Sigmoid colon (tissue), 6 donors: ENCODE measurements at regions not wholly inside any gene's neighbourhood (a gene's known extent, or its start where the extent isn't known, plus 50 kb on each side); places are given as distances from the start of the nearest gene placed in this dataset.

Experiments used
- DNase-seq: peaks from one replicate; pipeline ENCODE4 v3.0.0-alpha.2; 2019
- H3K27ac ChIP-seq, 4 donors: fragments of 200-600 bp; sonication (generic); one replicate each; pipeline ENCODE4 v1.5.1; 2016 to 2019; ENCODE audit warnings: mild to moderate bottlenecking in 1 of 4
- H3K27me3 ChIP-seq, 3 donors: fragments of 200-600 bp; sonication (generic); one replicate each; pipeline ENCODE4 v1.5.1; 2019; ENCODE audit warnings: mild to moderate bottlenecking in 1 of 3
- H3K36me3 ChIP-seq, 4 donors: fragments of 200-600 bp; sonication (generic); one replicate each; pipeline ENCODE4 v1.5.1; 2016 to 2019
- H3K4me1 ChIP-seq, 4 donors: fragments of 200-600 bp; sonication (generic); one replicate each; pipeline ENCODE4 v1.5.1; 2017 to 2019
- H3K4me3 ChIP-seq, 4 donors: fragments of 200-600 bp; sonication (generic); one replicate each; pipeline ENCODE4 v1.5.1; 2017 to 2019; ENCODE audit warnings: mild to moderate bottlenecking in 2 of 4, moderate library complexity in 1 of 4
- H3K9me3 ChIP-seq, 4 donors: fragments of 200-600 bp in 3 of 4; sonication (generic) in 3 of 4; one replicate each; pipeline versions ENCODE4 v1.5.1 to v1.6.1; 2013 to 2019
- EP300 ChIP-seq, 4 donors: sonication (generic); formaldehyde crosslinking; IDR thresholded peaks; one replicate each; pipeline ENCODE4 v1.6.1; 2017; ENCODE audit warnings: antibody characterized with exemption in 4 of 4
- POLR2A ChIP-seq, 2 donors: fragments of 450-650 bp; IDR thresholded peaks; one replicate each; pipeline ENCODE4 v1.6.1; 2016; ENCODE audit warnings: antibody characterized with exemption in 2 of 2, mild to moderate bottlenecking in 2 of 2, moderate library complexity in 2 of 2
- POLR2AphosphoS5 ChIP-seq, 4 donors: sonication (generic); formaldehyde crosslinking; IDR thresholded peaks; one replicate each; pipeline ENCODE4 v1.6.1; 2017; ENCODE audit warnings: antibody characterized with exemption in 4 of 4
- WGBS, 2 donors: extraction: QIAGEN DNeasy Blood & Tissue Kit; methylation state at CpG; one replicate each; pipeline ENCODE4 v1.1.7; 2013; 5-methylcytosine and 5-hydroxymethylcytosine counted together
- intact Hi-C: fragments of 100-400 bp; cut with DNase I; formaldehyde crosslinking; loops from one replicate; pipeline ENCODE4 v1.15.1; 2023
- TF ChIP-seq, protein P1 (sequence below), 4 experiments: fragments of 450-650 bp in 3 of 4; fragments of 200-600 bp in 1 of 4; IDR thresholded peaks; one replicate each; pipeline ENCODE4 v1.5.1; 2016 to 2019; ENCODE audit warnings: antibody characterized with exemption in 4 of 4, mild to moderate bottlenecking in 3 of 4, moderate library complexity in 2 of 4
- donor health status: healthy with polysubstance abuse.
- donor health status: healthy.

DNA sequence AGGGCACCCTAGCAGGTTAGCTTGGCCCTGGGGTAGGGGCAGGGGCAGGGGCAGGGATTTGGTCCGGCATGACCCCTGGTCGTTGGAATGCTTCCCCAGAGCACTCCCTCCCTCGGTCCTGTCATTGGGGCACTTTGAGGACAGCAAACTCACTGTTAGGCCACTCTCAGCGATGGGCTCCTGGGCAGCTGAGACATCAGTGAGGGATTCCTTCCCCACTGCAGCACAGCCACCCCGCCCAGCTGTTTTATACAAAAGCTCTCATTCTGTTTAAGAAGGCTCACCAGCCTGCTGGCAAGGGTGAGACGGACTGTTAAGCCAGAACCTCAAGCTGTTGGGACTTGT, 86.9 kb upstream of the F3 start:
- DNase-seq, result no peak
- Histone ChIP-seq H3K27me3 (no peaks in the 10 kb centered on the region), H3K4me3 (no peak overlapping the region), H3K4me1 (no peaks in the 10 kb centered on the region), H3K36me3 (no peaks in the 10 kb centered on the region), H3K9me3 (no peaks in the 10 kb centered on the region), H3K27ac (no peak overlapping the region)
- intact Hi-C loops, result no loop called here
- 90 to 91% methylated on average over 6 of the region's 6 CpGs for WGBS, 2 donors
- TF ChIP-seq EP300 (IDR thresholded peaks at IDR 0.05) (no peak), POLR2AphosphoS5 (IDR thresholded peaks at IDR 0.05) (no peak), POLR2A (IDR thresholded peaks at IDR 0.05) (no peak)
- TF ChIP-seq, protein P1, sequence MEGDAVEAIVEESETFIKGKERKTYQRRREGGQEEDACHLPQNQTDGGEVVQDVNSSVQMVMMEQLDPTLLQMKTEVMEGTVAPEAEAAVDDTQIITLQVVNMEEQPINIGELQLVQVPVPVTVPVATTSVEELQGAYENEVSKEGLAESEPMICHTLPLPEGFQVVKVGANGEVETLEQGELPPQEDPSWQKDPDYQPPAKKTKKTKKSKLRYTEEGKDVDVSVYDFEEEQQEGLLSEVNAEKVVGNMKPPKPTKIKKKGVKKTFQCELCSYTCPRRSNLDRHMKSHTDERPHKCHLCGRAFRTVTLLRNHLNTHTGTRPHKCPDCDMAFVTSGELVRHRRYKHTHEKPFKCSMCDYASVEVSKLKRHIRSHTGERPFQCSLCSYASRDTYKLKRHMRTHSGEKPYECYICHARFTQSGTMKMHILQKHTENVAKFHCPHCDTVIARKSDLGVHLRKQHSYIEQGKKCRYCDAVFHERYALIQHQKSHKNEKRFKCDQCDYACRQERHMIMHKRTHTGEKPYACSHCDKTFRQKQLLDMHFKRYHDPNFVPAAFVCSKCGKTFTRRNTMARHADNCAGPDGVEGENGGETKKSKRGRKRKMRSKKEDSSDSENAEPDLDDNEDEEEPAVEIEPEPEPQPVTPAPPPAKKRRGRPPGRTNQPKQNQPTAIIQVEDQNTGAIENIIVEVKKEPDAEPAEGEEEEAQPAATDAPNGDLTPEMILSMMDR (IDR thresholded peaks at IDR 0.05), result no peak

DNA sequence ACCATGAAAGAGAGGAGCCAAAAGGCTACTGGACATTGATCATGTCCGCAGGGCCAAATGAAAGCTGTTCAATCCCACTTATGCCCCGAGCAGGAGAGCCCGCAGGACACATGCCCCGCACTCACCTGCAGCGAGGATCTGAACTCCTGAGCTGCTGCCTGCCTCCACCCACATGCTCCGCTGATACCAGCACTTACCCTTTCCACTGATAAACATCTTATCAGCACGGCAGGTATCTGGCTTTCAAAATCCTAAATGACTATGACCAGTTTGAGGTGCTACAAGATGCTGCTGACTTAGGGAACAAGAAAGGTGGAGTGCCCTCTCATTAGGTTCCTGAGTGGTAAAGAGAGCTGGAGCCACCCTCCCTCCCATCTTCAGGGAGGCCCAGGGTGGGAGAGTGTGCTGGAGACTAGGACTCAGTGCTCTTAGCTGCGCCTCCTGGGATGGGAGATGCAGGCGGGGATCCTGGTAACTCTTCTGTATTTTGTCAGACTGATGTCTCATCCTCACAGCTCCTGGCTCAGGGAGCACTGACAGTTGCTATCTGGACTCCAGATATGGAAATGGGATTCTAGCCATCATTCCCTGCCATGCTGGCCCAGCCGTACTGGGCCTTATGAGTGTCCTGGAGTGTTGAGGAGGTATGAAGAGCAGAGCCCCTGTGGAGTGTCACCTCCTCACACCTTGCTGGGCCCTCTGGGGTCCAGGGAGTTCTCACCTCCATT, 86.4 kb upstream of the F3 start:
- no peak overlapping the region for H3K27ac ChIP-seq
- TF ChIP-seq POLR2A (IDR thresholded peaks at IDR 0.05), result no peak
- no peak overlapping the region for H3K4me3 ChIP-seq
- 73 to 86% methylated on average over 10 of the region's 10 CpGs for WGBS, 2 donors
- no peaks in the 10 kb centered on the region for H3K9me3 ChIP-seq
- no peaks in the 10 kb centered on the region for H3K27me3 ChIP-seq
- no peaks in the 10 kb centered on the region for H3K4me1 ChIP-seq
- intact Hi-C loops, result no loop called here
- H3K36me3 ChIP-seq, result no peaks in the 10 kb centered on the region
- no peak for DNase-seq

DNA sequence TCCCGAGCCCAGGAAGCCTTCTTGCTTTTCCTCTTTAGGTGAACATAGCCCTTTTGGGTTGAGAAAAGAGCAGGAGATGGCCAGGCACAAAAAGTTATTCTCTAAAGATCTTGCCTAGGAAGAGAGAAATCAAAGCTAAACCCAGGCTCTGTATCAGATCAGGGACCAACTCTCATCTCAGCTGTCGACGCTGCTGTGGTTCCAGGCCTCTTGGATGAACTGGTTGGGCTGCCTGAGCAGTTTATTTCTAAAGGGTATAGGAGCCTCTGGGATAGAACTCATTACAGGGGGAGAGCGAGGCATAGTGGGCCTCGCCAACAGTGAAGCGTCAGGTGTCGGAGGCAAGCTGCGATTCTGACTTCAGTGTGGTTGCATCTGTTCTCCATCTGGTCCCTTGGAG, 82.6 kb upstream of the F3 start:
- Histone ChIP-seq H3K27me3 (no peaks in the 10 kb centered on the region), H3K4me1 (peaks cover 0 to 18% (median 11%) of the 10 kb centered on the region in 4 donors), H3K9me3 (no peaks in the 10 kb centered on the region), H3K27ac (no peak overlapping the region), H3K36me3 (no peaks in the 10 kb centered on the region), H3K4me3 (no peak overlapping the region)
- 93 to 95% methylated on average over 8 of the region's 8 CpGs for WGBS, 2 donors
- intact Hi-C loops, result no loop called here
- DNase-seq, result no peak
- TF ChIP-seq, protein P1 (IDR thresholded peaks at IDR 0.05), result no peak
- TF ChIP-seq EP300 (IDR thresholded peaks at IDR 0.05) (no peak), POLR2A (IDR thresholded peaks at IDR 0.05) (no peak), POLR2AphosphoS5 (IDR thresholded peaks at IDR 0.05) (no peak)

DNA sequence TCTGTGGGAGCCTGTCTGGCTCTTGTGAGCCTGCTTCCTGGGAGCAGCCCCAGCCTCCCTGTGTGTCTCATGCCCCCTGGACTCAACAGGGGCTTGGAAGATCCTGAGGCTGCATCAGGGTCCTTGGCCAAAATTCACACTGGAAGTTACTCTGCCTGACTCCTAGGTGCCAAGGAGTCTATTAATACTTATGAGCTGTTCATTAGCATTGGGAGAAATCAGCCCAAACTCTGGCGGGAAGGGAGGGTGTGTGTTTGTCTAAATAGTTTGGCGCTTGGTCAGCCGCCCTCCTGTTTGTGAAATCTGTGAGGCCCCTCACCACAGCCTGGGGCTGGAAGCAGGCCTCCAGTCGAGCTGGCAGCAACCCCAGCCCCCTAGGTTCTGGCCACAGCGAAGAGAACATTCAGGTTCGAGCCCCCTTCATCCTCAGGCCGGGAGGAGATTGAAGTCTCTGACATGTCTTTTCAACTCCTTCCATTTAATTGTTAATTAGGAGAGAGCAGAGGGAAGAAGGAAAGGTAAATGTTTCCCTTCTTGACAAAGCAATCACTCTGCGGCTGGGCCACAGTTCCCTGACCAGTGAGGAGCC, 82.1 kb upstream of the F3 start:
- Histone ChIP-seq H3K27ac (no peak overlapping the region), H3K4me3 (no peak overlapping the region), H3K27me3 (no peaks in the 10 kb centered on the region), H3K4me1 (peaks cover 0 to 18% (median 11%) of the 10 kb centered on the region in 4 donors), H3K36me3 (no peaks in the 10 kb centered on the region), H3K9me3 (no peaks in the 10 kb centered on the region)
- DNase-seq, result no peak
- WGBS, 2 donors, result 84 to 88% methylated on average over 8 of the region's 8 CpGs
- intact Hi-C loops, result no loop called here
- TF ChIP-seq EP300 (IDR thresholded peaks at IDR 0.05) (no peak), POLR2AphosphoS5 (IDR thresholded peaks at IDR 0.05) (no peak), POLR2A (IDR thresholded peaks at IDR 0.05) (no peak)
- TF ChIP-seq, protein P1 (IDR thresholded peaks at IDR 0.05), result no peak

DNA sequence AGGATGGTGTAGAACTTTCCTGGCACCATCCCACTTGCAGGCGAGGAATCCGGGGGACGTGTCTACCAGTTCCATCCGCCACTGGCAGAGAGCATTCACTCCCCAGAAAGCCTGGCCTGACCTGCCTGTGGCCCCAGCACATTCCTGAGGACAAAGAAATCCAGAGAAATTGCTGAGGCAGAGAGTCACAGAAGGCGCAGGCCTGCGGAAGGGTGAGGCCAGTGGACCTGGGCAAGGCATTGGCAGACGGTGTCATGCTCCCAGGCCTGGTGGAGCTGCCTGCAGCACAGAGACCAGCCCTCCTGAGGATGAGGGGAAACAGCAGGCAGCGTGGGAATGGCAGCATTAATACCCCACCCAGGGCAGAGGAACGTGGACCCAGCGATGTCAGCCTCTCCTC, 81.2 kb upstream of the F3 start:
- no peak for TF ChIP-seq EP300 (IDR thresholded peaks at IDR 0.05)
- TF ChIP-seq POLR2AphosphoS5 (IDR thresholded peaks at IDR 0.05), result no peak
- 86 to 93% methylated on average over 10 of the region's 10 CpGs for WGBS, 2 donors
- H3K27ac ChIP-seq, result no peak overlapping the region
- no peak overlapping the region for H3K4me3 ChIP-seq
- no peaks in the 10 kb centered on the region for H3K36me3 ChIP-seq
- H3K9me3 ChIP-seq, result no peaks in the 10 kb centered on the region
- no peaks in the 10 kb centered on the region for H3K27me3 ChIP-seq
- intact Hi-C loops, result no loop called here
- DNase-seq, result no peak
- peaks cover 0 to 18% (median 11%) of the 10 kb centered on the region in 4 donors for H3K4me1 ChIP-seq

DNA sequence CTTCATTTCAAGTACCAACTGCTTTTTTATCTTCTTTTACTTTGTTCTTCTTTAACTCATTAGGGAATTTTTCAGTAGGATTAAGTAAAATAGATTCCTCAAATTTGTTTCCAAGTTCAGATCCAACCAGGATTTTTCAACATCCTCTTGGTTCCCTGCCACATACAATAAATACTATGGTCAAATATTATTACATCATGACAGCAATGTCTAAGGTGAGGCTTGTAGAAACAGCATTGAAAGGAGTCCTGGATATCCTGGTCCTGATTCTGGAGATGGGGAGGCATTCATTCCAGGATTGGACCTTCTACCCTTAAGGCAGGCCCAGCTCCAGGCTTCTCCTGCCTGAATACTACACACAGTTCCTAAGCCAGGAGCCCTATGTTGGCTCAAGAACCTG, 80.2 kb upstream of the F3 start:
- no peak overlapping the region for H3K27ac ChIP-seq
- no peak for DNase-seq
- no peaks in the 10 kb centered on the region for H3K9me3 ChIP-seq
- TF ChIP-seq POLR2A (IDR thresholded peaks at IDR 0.05) (no peak), POLR2AphosphoS5 (IDR thresholded peaks at IDR 0.05) (no peak), EP300 (IDR thresholded peaks at IDR 0.05) (no peak)
- TF ChIP-seq, protein P1 (IDR thresholded peaks at IDR 0.05), result no peak
- intact Hi-C loops, result no loop called here
- no peaks in the 10 kb centered on the region for H3K36me3 ChIP-seq
- peaks cover 0 to 18% (median 11%) of the 10 kb centered on the region in 4 donors for H3K4me1 ChIP-seq
- no peaks in the 10 kb centered on the region for H3K27me3 ChIP-seq
- no peak overlapping the region for H3K4me3 ChIP-seq
